ENCODE measurements at regions not wholly inside any gene's neighbourhood (a gene's known extent, or its start where the extent isn't known, plus 50 kb on each side); places are given as distances from the start of the nearest gene placed in this dataset.

DNA sequence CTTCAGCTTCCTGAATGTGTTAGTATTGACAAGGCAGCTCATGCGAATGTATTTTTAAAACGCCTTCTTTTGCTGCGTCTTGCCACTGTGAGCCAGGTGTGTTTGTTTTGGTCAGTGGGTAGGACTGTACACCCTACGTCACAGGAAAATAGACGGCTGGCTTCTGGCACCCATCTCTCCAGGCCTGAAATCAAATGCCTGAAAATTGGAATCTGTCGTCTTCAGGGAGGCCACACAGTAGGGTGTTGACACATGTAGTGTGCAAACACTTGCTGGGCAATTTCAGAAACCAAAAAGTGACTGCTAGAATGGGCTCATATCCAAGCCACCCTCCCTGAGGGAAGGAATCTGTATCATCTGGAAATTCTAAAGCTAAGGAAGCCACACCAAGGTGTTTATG lies 209.3 kb downstream of the TTC8 start (continued):
- TF ChIP-seq CUX1 (IDR thresholded peaks at IDR 0.05; ENCODE audit: insufficient replicate concordance, low read depth, low read length) = no peak
- TF ChIP-seq, protein P1, sequence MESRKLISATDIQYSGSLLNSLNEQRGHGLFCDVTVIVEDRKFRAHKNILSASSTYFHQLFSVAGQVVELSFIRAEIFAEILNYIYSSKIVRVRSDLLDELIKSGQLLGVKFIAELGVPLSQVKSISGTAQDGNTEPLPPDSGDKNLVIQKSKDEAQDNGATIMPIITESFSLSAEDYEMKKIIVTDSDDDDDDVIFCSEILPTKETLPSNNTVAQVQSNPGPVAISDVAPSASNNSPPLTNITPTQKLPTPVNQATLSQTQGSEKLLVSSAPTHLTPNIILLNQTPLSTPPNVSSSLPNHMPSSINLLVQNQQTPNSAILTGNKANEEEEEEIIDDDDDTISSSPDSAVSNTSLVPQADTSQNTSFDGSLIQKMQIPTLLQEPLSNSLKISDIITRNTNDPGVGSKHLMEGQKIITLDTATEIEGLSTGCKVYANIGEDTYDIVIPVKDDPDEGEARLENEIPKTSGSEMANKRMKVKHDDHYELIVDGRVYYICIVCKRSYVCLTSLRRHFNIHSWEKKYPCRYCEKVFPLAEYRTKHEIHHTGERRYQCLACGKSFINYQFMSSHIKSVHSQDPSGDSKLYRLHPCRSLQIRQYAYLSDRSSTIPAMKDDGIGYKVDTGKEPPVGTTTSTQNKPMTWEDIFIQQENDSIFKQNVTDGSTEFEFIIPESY (IDR thresholded peaks at IDR 0.05) = no peak
- no peak for TF ChIP-seq RELA (IDR thresholded peaks at IDR 0.05; ENCODE audit: borderline replicate concordance, partially characterized antibody)
- no peak for TF ChIP-seq GABPA (IDR thresholded peaks at IDR 0.05; ENCODE audit: low read depth)

DNA sequence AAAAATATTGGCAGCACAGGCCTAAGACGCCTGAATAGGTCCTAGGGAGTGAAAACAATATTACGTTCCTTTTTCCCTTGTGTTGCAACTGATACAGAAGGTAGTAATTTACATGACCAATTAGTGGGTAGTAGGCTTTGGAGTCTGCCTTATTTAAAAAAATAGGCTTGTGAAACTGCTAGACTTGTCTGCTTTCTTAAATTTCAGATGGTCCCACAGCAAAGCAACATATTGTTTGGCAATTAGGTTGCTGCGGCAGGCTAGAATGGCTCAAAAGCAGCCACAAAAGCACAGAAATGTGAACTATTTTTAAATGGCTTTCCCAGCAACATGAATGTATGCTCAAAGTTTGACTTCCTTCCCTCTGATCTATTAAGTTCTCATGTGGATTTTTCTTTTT lies 211.9 kb downstream of the TTC8 start:
- ChIA-PET CTCF (no interaction called here), RAD21 (ENCODE audit: unreplicated experiment) (no interaction called here), POLR2A (no interaction called here), SMC1A (ENCODE audit: uncharacterized antibody, unreplicated experiment) (no interaction called here)
- no peaks in the 10 kb centered on the region; a peak in 1 of 4 replicates for H3K27me3 ChIP-seq (replicated peaks in 1 of 2; ENCODE audit: control insufficient read depth in 2 of 2, insufficient read depth in 2 of 2, low read length in 1 of 2)
- peaks cover 6% of the 10 kb centered on the region for H3K4me1 ChIP-seq (ENCODE audit: control insufficient read depth, insufficient read depth, low read length)
- intact Hi-C loops (cut with micrococcal nuclease; ENCODE audit: unreplicated experiment) = no loop called here
- no peaks in the 10 kb centered on the region for H3K36me3 ChIP-seq (ENCODE audit: control insufficient read depth in 2 of 2, insufficient read depth in 2 of 2, low read length in 1 of 2)
- ATAC-seq (no peak), DNase-seq (ENCODE audit: low read depth, low spot score) (no peak), FAIRE-seq (no peak)
- BruUV-seq (replicated peaks) = no TSS peak
- TF ChIP-seq WRNIP1 (IDR thresholded peaks at IDR 0.05; ENCODE audit: borderline replicate concordance, low read depth, low read length) (no peak), NFYA (IDR thresholded peaks at IDR 0.05; ENCODE audit: borderline replicate concordance, low read depth, low read length) (no peak), NFYB (IDR thresholded peaks at IDR 0.05; ENCODE audit: insufficient read depth, low read depth, low read length) (no peak), DPF2 (IDR thresholded peaks at IDR 0.05) (no peak), E2F8 (IDR thresholded peaks at IDR 0.05; ENCODE audit: low read depth, partially characterized antibody) (no peak), TCF3 (IDR thresholded peaks at IDR 0.05; ENCODE audit: borderline replicate concordance, insufficient read depth, low read depth, low read length) (no peak)
- TF ChIP-seq, protein P2, sequence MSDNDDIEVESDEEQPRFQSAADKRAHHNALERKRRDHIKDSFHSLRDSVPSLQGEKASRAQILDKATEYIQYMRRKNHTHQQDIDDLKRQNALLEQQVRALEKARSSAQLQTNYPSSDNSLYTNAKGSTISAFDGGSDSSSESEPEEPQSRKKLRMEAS (IDR thresholded peaks at IDR 0.05; ENCODE audit: low read depth, low read length) = no peak
- in situ Hi-C loops (cut with MboI) = loop anchor here (25.0 kb wide), 2 partner anchors 401 to 726 kb away; no protein-coding TSS in a partner anchor
- H3K9me3 ChIP-seq (replicated peaks; ENCODE audit: control insufficient read depth, insufficient read depth, low read length) = no peaks in the 10 kb centered on the region
- H3K79me2 ChIP-seq (ENCODE audit: control insufficient read depth, insufficient read depth, low read length) = no peaks in the 10 kb centered on the region
- H3K4me3 ChIP-seq = no peak overlapping the region
- WGBS (ENCODE audit: insufficient coverage, insufficient replicate concordance, low lambda C conversion rate, missing lambda C conversion rate) = 68% methylated on average over 3 of the region's 3 CpGs
- H3K27ac ChIP-seq (ENCODE audit: control insufficient read depth, insufficient read depth) = no peak overlapping the region
- no peak overlapping the region for H2AFZ ChIP-seq (ENCODE audit: control insufficient read depth, low read depth, low read length)
- H3K9ac ChIP-seq (ENCODE audit: control insufficient read depth, insufficient read depth, low read length) = no peak overlapping the region
- no peak overlapping the region for H3K4me2 ChIP-seq (ENCODE audit: control insufficient read depth, insufficient read depth)
- no peaks in the 10 kb centered on the region for H4K20me1 ChIP-seq (ENCODE audit: control insufficient read depth, insufficient read depth)
